GM12875 (cell line): ENCODE measurements at regions not wholly inside any gene's neighbourhood (a gene's known extent, or its start where the extent isn't known, plus 50 kb on each side); places are given as distances from the start of the nearest gene placed in this dataset.

ENCODE experiments used
- H3K4me3 ChIP-seq: one replicate; pipeline ENCODE4 v1.5.1; 2011; ENCODE audit warnings: low read depth, low read length, control low read depth
- TF ChIP-seq, protein P1 (sequence below): IDR thresholded peaks from 2 replicates; pipeline ENCODE4 v1.5.1; 2011; ENCODE audit warnings: low read depth, mild to moderate bottlenecking, control low read depth, inconsistent platforms, low read length, moderate library complexity, borderline replicate concordance; ENCODE audit not compliant: insufficient read depth

DNA sequence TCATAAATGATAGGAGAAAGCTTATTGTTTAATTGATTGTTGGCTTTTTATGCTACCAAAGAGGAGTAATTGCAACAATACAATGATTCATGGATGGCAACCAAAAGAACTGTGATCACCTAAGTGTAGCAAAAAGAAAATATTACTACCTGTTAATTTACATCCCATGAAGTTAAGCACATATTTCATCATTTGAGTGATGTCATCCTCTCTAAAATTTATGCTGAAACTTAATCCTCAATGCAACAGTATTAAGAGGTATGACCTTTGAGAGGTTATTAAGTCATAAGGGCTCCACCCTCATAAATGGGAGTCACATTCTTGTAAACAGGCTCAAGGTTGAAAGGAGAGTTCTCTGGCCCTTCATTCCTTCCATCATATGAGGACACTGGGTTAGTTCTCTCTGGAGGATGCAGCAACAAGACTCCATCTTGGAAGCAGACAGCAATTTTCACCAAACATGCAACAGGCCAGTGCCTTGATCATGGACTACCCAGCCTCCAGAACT, 190.6 kb upstream of the GRIK2 start:
- no peak overlapping the region for H3K4me3 ChIP-seq
- TF ChIP-seq, protein P1, sequence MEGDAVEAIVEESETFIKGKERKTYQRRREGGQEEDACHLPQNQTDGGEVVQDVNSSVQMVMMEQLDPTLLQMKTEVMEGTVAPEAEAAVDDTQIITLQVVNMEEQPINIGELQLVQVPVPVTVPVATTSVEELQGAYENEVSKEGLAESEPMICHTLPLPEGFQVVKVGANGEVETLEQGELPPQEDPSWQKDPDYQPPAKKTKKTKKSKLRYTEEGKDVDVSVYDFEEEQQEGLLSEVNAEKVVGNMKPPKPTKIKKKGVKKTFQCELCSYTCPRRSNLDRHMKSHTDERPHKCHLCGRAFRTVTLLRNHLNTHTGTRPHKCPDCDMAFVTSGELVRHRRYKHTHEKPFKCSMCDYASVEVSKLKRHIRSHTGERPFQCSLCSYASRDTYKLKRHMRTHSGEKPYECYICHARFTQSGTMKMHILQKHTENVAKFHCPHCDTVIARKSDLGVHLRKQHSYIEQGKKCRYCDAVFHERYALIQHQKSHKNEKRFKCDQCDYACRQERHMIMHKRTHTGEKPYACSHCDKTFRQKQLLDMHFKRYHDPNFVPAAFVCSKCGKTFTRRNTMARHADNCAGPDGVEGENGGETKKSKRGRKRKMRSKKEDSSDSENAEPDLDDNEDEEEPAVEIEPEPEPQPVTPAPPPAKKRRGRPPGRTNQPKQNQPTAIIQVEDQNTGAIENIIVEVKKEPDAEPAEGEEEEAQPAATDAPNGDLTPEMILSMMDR: no peak

DNA sequence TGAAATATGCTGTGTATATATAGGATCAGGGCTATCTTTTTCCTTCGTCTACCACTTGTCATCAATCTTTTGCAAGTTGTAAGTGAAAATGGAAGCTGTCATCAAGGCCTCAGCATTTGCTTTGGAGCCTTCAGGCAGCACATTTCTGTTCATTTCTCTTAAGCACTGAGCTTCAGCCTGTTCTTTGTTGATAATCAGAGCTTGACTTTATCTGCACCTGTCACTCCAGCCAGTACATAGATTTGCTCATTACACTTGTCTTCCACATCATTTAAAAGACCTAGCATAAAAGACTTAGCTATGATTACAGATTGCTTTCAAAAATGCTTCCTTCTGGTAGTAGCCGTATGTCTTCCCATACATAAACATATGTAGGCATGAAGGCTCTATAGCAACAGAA, 189.8 kb upstream of the GRIK2 start:
- TF ChIP-seq, protein P1: no peak
- no peak overlapping the region for H3K4me3 ChIP-seq

DNA sequence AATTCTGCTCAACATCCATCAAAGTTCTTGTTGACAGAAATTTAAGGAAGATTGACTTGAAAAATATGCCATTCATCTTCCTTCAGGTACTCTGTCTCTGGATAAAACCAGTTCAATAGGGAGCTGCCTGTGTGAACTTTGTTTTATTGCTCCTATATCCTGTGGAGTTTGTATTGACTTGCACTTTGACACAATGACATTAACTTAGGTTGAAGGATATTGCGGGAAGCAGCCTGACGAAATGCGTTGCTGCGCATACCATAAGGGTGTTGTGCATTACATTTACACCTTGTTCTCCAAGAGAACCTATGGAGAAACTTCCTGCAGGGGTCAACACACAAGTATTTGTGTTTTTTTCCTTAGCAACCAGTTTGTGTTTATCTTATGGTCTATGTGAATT, 185.4 kb upstream of the GRIK2 start:
- no peak overlapping the region for H3K4me3 ChIP-seq
- TF ChIP-seq, protein P1: no peak

DNA sequence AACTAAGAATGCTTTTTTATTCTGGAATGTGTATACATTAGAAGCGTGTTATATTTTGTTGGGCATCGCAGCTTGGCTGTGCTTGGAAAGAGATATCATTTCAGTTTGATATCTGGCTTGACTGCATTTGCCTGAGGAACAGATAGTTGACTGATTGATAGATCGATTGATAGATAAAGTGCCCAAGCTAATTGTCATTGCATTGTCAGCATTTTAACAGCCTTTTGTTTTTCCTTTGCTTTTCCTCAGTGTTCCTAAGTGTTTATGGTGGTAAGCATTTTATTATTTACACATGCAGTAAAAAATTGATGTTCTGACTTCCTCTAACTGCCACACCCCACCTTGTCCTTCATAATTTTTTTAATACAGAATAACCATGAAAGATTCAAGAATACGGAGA, 180.9 kb upstream of the GRIK2 start:
- TF ChIP-seq, protein P1: no peak
- no peak overlapping the region for H3K4me3 ChIP-seq

DNA sequence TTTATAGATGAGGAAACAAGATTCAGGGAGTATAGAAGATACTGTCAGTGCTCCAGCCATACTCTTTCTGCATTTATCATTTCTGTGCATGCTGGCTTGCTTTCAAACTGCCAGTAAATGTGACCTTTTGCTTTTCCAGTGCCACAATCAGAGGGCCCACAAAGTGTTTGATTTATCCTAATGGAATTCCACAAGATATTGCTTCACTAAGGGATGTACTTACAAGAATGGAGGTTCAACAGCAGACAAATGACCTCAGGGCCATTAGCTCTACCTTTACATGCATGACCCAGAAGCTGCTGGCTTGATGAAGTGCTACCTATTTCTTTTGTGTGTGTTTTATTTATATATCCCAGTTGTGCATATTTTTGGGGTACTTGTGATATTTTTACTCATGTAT, 171.5 kb upstream of the GRIK2 start:
- TF ChIP-seq, protein P1: no peak
- H3K4me3 ChIP-seq: no peak overlapping the region

DNA sequence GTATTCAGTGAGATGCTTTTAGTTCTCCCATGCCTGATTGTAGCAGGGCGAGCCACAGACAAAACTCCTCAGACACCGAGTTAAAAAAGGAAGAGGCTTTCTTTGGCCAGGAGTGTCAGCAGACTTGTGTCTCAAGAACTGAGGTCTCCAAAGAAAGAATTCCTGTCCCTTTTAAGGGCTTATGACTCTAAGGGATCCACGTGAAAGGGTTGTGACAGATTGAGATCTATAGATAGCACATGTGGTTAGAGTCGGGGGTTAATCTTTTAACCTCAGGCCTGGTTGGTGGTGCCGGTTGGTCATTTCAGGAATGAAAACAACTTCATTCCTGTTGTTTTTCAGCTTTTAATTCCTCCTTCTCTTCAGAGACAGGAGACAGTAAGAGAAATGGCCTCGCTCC, 168.8 kb upstream of the GRIK2 start:
- TF ChIP-seq, protein P1: no peak

DNA sequence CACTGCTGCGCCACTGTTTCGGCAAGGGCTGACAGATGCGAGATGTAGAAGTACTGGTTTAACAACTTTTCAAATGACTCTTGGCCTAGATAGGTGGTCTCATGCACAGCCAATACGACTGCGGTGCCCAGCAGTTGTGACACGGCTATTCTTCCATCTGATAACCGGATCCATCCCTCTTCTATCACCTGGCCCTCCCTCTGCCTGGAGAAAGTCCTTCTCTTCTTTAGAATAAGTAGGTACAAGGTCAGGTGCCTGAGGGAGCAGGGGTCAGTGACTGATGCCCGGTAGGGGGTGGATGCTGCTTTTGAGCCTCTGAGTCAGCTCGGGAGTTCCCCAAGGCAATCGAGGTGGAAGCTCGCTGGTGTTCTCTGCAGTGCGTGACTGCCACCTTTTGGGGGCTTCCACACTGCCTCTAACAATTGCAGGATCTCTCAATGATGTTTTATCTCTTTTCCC, 166.8 kb upstream of the GRIK2 start:
- TF ChIP-seq, protein P1: 0 out of 2 replicates have a peak, but pooled peaks have one; percentile 7
- no peak overlapping the region for H3K4me3 ChIP-seq

More for the DNA sequence above, 168.8 kb upstream of the GRIK2 start:
- no peak overlapping the region for H3K4me3 ChIP-seq
